PC-3 (cell line): ENCODE measurements at regions not wholly inside any gene's neighbourhood (a gene's known extent, or its start where the extent isn't known, plus 50 kb on each side); places are given as distances from the start of the nearest gene placed in this dataset.

Experiments
- ATAC-seq: fragments of 200-7000 bp; cut with Tn5 transposase; 2 replicates; pipeline ENCODE4 v1.9.1; 2020; ENCODE audit warnings: mild to moderate bottlenecking, moderate library complexity
- BruUV-seq: library from RNA; stranded (reverse); fragments of 400-500 nt; replicated peaks from 2 replicates; lab custom pipeline; 2021; lab: Mats Ljungman, UMichigan
- CTCF ChIA-PET: fragments of 300-600 bp; sonication (Branson Sonifier 250); formaldehyde crosslinking; loops from one replicate; lab custom pipeline; 2022; ENCODE audit warnings: antibody characterized with exemption; lab: Charles Lee
- POLR2A ChIA-PET: fragments of 300-600 bp; sonication (Branson Sonifier 250); formaldehyde crosslinking; loops from one replicate; lab custom pipeline; 2022; ENCODE audit warnings: antibody characterized with exemption; ENCODE audit not compliant: unreplicated experiment; lab: Charles Lee
- DNase-seq: peaks from one replicate; pipeline ENCODE4 v3.0.0-alpha.2; 2015
- H2AFZ ChIP-seq: fragments of 300-600 bp; sonication (generic); 2 replicates; pipeline ENCODE4 v1.6.0; 2016; ENCODE audit warnings: antibody characterized with exemption, low read length
- H3F3A ChIP-seq: fragments of 300-600 bp; sonication (generic); one replicate; pipeline ENCODE4 v1.6.0; 2017; ENCODE audit warnings: antibody characterized with exemption, low read length, control low read depth, mild to moderate bottlenecking; ENCODE audit not compliant: unreplicated experiment
- H3K27ac ChIP-seq: fragments of 300-600 bp; sonication (generic); 2 replicates; pipeline ENCODE4 v1.5.1; 2016; ENCODE audit warnings: mild to moderate bottlenecking, low read length
- H3K27me3 ChIP-seq: fragments of 300-600 bp; sonication (generic); 2 replicates; pipeline ENCODE4 v1.6.1; 2016; ENCODE audit warnings: low read length, mixed read lengths
- H3K36me3 ChIP-seq: fragments of 300-600 bp; sonication (generic); 2 replicates; pipeline ENCODE4 v1.6.1; 2016; ENCODE audit warnings: low read depth, mixed run types, low read length, mixed read lengths
- H3K4me1 ChIP-seq: fragments of 300-600 bp; sonication (generic); 2 replicates; pipeline ENCODE4 v1.5.1; 2016; ENCODE audit warnings: low read length; ENCODE audit not compliant: insufficient read depth
- H3K4me2 ChIP-seq: fragments of 300-600 bp; sonication (generic); 2 replicates; pipeline ENCODE4 v1.6.0; 2016; ENCODE audit warnings: low read length
- H3K4me3 ChIP-seq: fragments of 300-600 bp; sonication (generic); 2 replicates; pipeline ENCODE4 v1.5.1; 2016; ENCODE audit warnings: mild to moderate bottlenecking, low read length, mixed read lengths
- H3K79me2 ChIP-seq: fragments of 300-600 bp; sonication (generic); 2 replicates; pipeline ENCODE4 v1.6.1; 2017; ENCODE audit warnings: low read length, mixed read lengths
- H3K9ac ChIP-seq: fragments of 300-600 bp; sonication (generic); 2 replicates; pipeline ENCODE4 v1.6.0; 2016; ENCODE audit warnings: mild to moderate bottlenecking, low read length
- H3K9me2 ChIP-seq: fragments of 300-600 bp; sonication (generic); replicated peaks from 2 replicates; pipeline ENCODE4 v1.6.1; 2016; ENCODE audit warnings: mixed run types, low read length, mixed read lengths
- H3K9me3 ChIP-seq: fragments of 300-600 bp; sonication (generic); 2 replicates; pipeline ENCODE4 v1.6.1; 2016; ENCODE audit warnings: low read length, mixed read lengths
- H4K20me1 ChIP-seq: fragments of 300-600 bp; sonication (generic); 2 replicates; pipeline ENCODE4 v1.6.1; 2016; ENCODE audit warnings: low read length, mixed read lengths
- CTCF ChIP-seq: fragments of 300-600 bp; sonication (generic); conservative IDR thresholded peaks from 2 replicates; pipeline ENCODE4 v1.5.1; 2017; ENCODE audit warnings: antibody characterized with exemption, low read depth, mild to moderate bottlenecking, low read length
- EZH2 ChIP-seq: fragments of 300-600 bp; sonication (generic); IDR thresholded peaks from one replicate; pipeline ENCODE4 v1.6.1; 2017; ENCODE audit warnings: antibody characterized with exemption, mild to moderate bottlenecking, low read length; ENCODE audit not compliant: unreplicated experiment
- EZH2phosphoT487 ChIP-seq: fragments of 300-600 bp; sonication (generic); IDR thresholded peaks from 2 replicates; pipeline ENCODE4 v1.6.1; 2018; ENCODE audit warnings: mild to moderate bottlenecking, antibody characterized with exemption, low read length, borderline replicate concordance
- intact Hi-C: fragments of 100-400 bp; cut with micrococcal nuclease; formaldehyde crosslinking; loops from 2 replicates; pipeline ENCODE4 v1.9.0; 2023

GRCh38 chrX:63404332-63404731 lies 53.2 kb upstream of the SPIN4 start:
- no peaks in the 10 kb centered on the region for H4K20me1 ChIP-seq
- ChIA-PET POLR2A (no interaction called here), CTCF (no interaction called here)
- no peaks in the 10 kb centered on the region for H3K79me2 ChIP-seq
- H3K4me1 ChIP-seq, result no peaks in the 10 kb centered on the region
- TF ChIP-seq EZH2 (no peak), EZH2phosphoT487 (no peak)
- H3K4me3 ChIP-seq, result no peak overlapping the region
- DNase-seq, result no peak
- H3K9ac ChIP-seq, result no peak overlapping the region
- H3K27ac ChIP-seq, result no peak overlapping the region
- no peaks in the 10 kb centered on the region for H3K9me3 ChIP-seq
- H3K27me3 ChIP-seq, result no peaks in the 10 kb centered on the region
- H3K4me2 ChIP-seq, result no peak overlapping the region
- no peaks in the 10 kb centered on the region for H3F3A ChIP-seq
- no peak overlapping the region for H2AFZ ChIP-seq
- ATAC-seq, result no peak
- H3K36me3 ChIP-seq, result no peaks in the 10 kb centered on the region
- intact Hi-C loops, result no loop called here
- no TSS peak for BruUV-seq
- no peaks in the 10 kb centered on the region for H3K9me2 ChIP-seq

GRCh38 chrX:63402106-63402505 lies 51.0 kb upstream of the SPIN4 start:
- no peak for TF ChIP-seq CTCF
- TF ChIP-seq EZH2, result no peak
- TF ChIP-seq EZH2phosphoT487, result no peak
- no peaks in the 10 kb centered on the region for H3K79me2 ChIP-seq
- no peak overlapping the region for H3K4me3 ChIP-seq
- ATAC-seq, result no peak
- no peaks in the 10 kb centered on the region for H3F3A ChIP-seq
- H3K4me2 ChIP-seq, result no peak overlapping the region
- no peaks in the 10 kb centered on the region for H3K9me3 ChIP-seq
- H3K27me3 ChIP-seq, result no peaks in the 10 kb centered on the region
- H3K36me3 ChIP-seq, result no peaks in the 10 kb centered on the region
- no peaks in the 10 kb centered on the region for H3K9me2 ChIP-seq
- no peaks in the 10 kb centered on the region for H3K4me1 ChIP-seq
- no TSS peak for BruUV-seq
- no peaks in the 10 kb centered on the region for H4K20me1 ChIP-seq
- H2AFZ ChIP-seq, result no peak overlapping the region
- intact Hi-C loops, result no loop called here
- no peak for DNase-seq
- ChIA-PET POLR2A (no interaction called here), CTCF (no interaction called here)
- no peak overlapping the region for H3K27ac ChIP-seq
- no peak overlapping the region for H3K9ac ChIP-seq
